Stimulated activated effector memory CD8-positive, alpha-beta T cell treated with anti-CD3 and anti-CD28 coated beads, Interleukin-12 subunit alpha, Interleukin-12 subunit beta, amount 100 ng/mL, for 72 hours (primary cell): ENCODE measurements at regions not wholly inside any gene's neighbourhood (a gene's known extent, or its start where the extent isn't known, plus 50 kb on each side); places are given as distances from the start of the nearest gene placed in this dataset.

Experiments used
- ATAC-seq: fragments of 150-1000 bp; cut with Tn5 transposase; 2 replicates; pipeline ENCODE4 v1.10.0; 2021
- DNase-seq, 2 donors: peaks; one replicate each; pipeline ENCODE4 v3.0.0; 2021 to 2022; ENCODE audit warnings: low spot score in 2 of 2
- H3K27ac Mint-ChIP-seq: one replicate; pipeline ENCODE4 v1.8.0; 2022; ENCODE audit warnings: mild to moderate bottlenecking, mixed read lengths
- H3K36me3 Mint-ChIP-seq: one replicate; pipeline ENCODE4 v1.8.0; 2022; ENCODE audit warnings: mild to moderate bottlenecking, mixed read lengths
- H3K4me1 Mint-ChIP-seq: one replicate; pipeline ENCODE4 v1.8.0; 2022; ENCODE audit warnings: mixed read lengths
- H3K4me3 Mint-ChIP-seq: one replicate; pipeline ENCODE4 v1.8.0; 2022; ENCODE audit warnings: mild to moderate bottlenecking, mixed read lengths
- H3K9me3 Mint-ChIP-seq: one replicate; pipeline ENCODE4 v1.8.0; 2022; ENCODE audit warnings: mixed read lengths

GRCh38 chr3:102165367-102165766 lies 269.4 kb upstream of the ZPLD1 start:
- H3K9me3 Mint-ChIP-seq: no peaks in the 10 kb centered on the region
- H3K4me1 Mint-ChIP-seq: peaks cover 17% of the 10 kb centered on the region
- H3K36me3 Mint-ChIP-seq: no peaks in the 10 kb centered on the region
- no peak for ATAC-seq
- H3K4me3 Mint-ChIP-seq: no peak overlapping the region
- H3K27ac Mint-ChIP-seq: no peak overlapping the region
- no peak for DNase-seq

GRCh38 chr3:102169915-102170479 lies 264.8 kb upstream of the ZPLD1 start:
- Mint-ChIP-seq H3K27ac (no peak overlapping the region), H3K9me3 (no peaks in the 10 kb centered on the region), H3K4me1 (no peaks in the 10 kb centered on the region), H3K36me3 (no peaks in the 10 kb centered on the region), H3K4me3 (no peak overlapping the region)
- ATAC-seq (no peak), DNase-seq (no peak)

GRCh38 chr3:102170545-102170944 lies 264.3 kb upstream of the ZPLD1 start:
- Mint-ChIP-seq H3K4me1 (no peaks in the 10 kb centered on the region), H3K4me3 (no peak overlapping the region), H3K9me3 (no peaks in the 10 kb centered on the region), H3K27ac (no peak overlapping the region), H3K36me3 (no peaks in the 10 kb centered on the region)
- ATAC-seq (no peak), DNase-seq (no peak)

- DNase-seq (no peak), ATAC-seq (no peak)
- no peak overlapping the region for H3K27ac Mint-ChIP-seq
- no peak overlapping the region for H3K4me3 Mint-ChIP-seq
- H3K4me1 Mint-ChIP-seq: no peaks in the 10 kb centered on the region
- H3K9me3 Mint-ChIP-seq: no peaks in the 10 kb centered on the region
- H3K36me3 Mint-ChIP-seq: no peaks in the 10 kb centered on the region
Observed at GRCh38 chr3:102174312-102174712, 260.5 kb upstream of the ZPLD1 start.

- Mint-ChIP-seq H3K9me3 (no peaks in the 10 kb centered on the region), H3K4me3 (no peak overlapping the region), H3K4me1 (no peaks in the 10 kb centered on the region), H3K27ac (no peak overlapping the region), H3K36me3 (no peaks in the 10 kb centered on the region)
- no peak for ATAC-seq
- DNase-seq: no peak
Observed at GRCh38 chr3:102174832-102175374, 259.9 kb upstream of the ZPLD1 start.

GRCh38 chr3:102176333-102177050 lies 258.3 kb upstream of the ZPLD1 start:
- no peak for DNase-seq
- Mint-ChIP-seq H3K36me3 (no peaks in the 10 kb centered on the region), H3K4me1 (no peaks in the 10 kb centered on the region), H3K9me3 (no peaks in the 10 kb centered on the region), H3K4me3 (no peak overlapping the region), H3K27ac (no peak overlapping the region)
- ATAC-seq: no peak

GRCh38 chr3:102177075-102177755 lies 257.6 kb upstream of the ZPLD1 start:
- H3K27ac Mint-ChIP-seq: no peak overlapping the region
- ATAC-seq: no peak
- H3K4me1 Mint-ChIP-seq: no peaks in the 10 kb centered on the region
- H3K4me3 Mint-ChIP-seq: no peak overlapping the region
- H3K36me3 Mint-ChIP-seq: no peaks in the 10 kb centered on the region
- no peak for DNase-seq
- H3K9me3 Mint-ChIP-seq: no peaks in the 10 kb centered on the region

- Mint-ChIP-seq H3K36me3 (no peaks in the 10 kb centered on the region), H3K4me3 (no peak overlapping the region), H3K4me1 (no peaks in the 10 kb centered on the region), H3K9me3 (no peaks in the 10 kb centered on the region), H3K27ac (no peak overlapping the region)
- ATAC-seq (no peak), DNase-seq (no peak)
Observed at GRCh38 chr3:102178817-102179216, 256.0 kb upstream of the ZPLD1 start.

GRCh38 chr3:102179326-102180177 lies 255.3 kb upstream of the ZPLD1 start:
- no peaks in the 10 kb centered on the region for H3K4me1 Mint-ChIP-seq
- no peaks in the 10 kb centered on the region for H3K36me3 Mint-ChIP-seq
- H3K27ac Mint-ChIP-seq: no peak overlapping the region
- ATAC-seq (no peak), DNase-seq (no peak)
- no peaks in the 10 kb centered on the region for H3K9me3 Mint-ChIP-seq
- no peak overlapping the region for H3K4me3 Mint-ChIP-seq

- H3K9me3 Mint-ChIP-seq: no peaks in the 10 kb centered on the region
Observed at GRCh38 chr3:102180280-102180931, 254.4 kb upstream of the ZPLD1 start.

GRCh38 chr3:102181175-102181920 lies 253.5 kb upstream of the ZPLD1 start:
- Mint-ChIP-seq H3K4me3 (no peak overlapping the region), H3K9me3 (no peaks in the 10 kb centered on the region), H3K27ac (no peak overlapping the region), H3K4me1 (no peaks in the 10 kb centered on the region), H3K36me3 (no peaks in the 10 kb centered on the region)
- DNase-seq (no peak), ATAC-seq (no peak)

More at GRCh38 chr3:102180280-102180931, 254.4 kb upstream of the ZPLD1 start:
- Mint-ChIP-seq H3K36me3 (no peaks in the 10 kb centered on the region), H3K4me3 (no peak overlapping the region), H3K4me1 (no peaks in the 10 kb centered on the region), H3K27ac (no peak overlapping the region)
- no peak for ATAC-seq
- no peak for DNase-seq

- no peak for DNase-seq
- H3K4me1 Mint-ChIP-seq: no peaks in the 10 kb centered on the region
- no peaks in the 10 kb centered on the region for H3K9me3 Mint-ChIP-seq
- no peak for ATAC-seq
- H3K27ac Mint-ChIP-seq: no peak overlapping the region
- no peaks in the 10 kb centered on the region for H3K36me3 Mint-ChIP-seq
- H3K4me3 Mint-ChIP-seq: no peak overlapping the region
Observed at GRCh38 chr3:102182162-102182561, 252.7 kb upstream of the ZPLD1 start.

- no peak for DNase-seq
- Mint-ChIP-seq H3K4me3 (no peak overlapping the region), H3K27ac (no peak overlapping the region), H3K9me3 (no peaks in the 10 kb centered on the region), H3K4me1 (no peaks in the 10 kb centered on the region), H3K36me3 (no peaks in the 10 kb centered on the region)
- no peak for ATAC-seq
Observed at GRCh38 chr3:102183186-102183585, 251.6 kb upstream of the ZPLD1 start.

- Mint-ChIP-seq H3K36me3 (no peaks in the 10 kb centered on the region), H3K9me3 (no peaks in the 10 kb centered on the region), H3K4me1 (no peaks in the 10 kb centered on the region), H3K4me3 (no peak overlapping the region), H3K27ac (no peak overlapping the region)
- no peak for ATAC-seq
- no peak for DNase-seq
Observed at GRCh38 chr3:102183623-102184022, 251.2 kb upstream of the ZPLD1 start.
